Suprapubic skin (tissue), 3 donors: ENCODE measurements at regions not wholly inside any gene's neighbourhood (a gene's known extent, or its start where the extent isn't known, plus 50 kb on each side); places are given as distances from the start of the nearest gene placed in this dataset.

ENCODE experiments used
- EP300 ChIP-seq: sonication (generic); formaldehyde crosslinking; IDR thresholded peaks from one replicate; pipeline ENCODE4 v1.6.1; 2017; ENCODE audit warnings: antibody characterized with exemption
- TF ChIP-seq, protein P1 (sequence below), 2 donors: fragments of 200-600 bp in 1 of 2; fragments of 450-650 bp in 1 of 2; sonication (generic) in 1 of 2; IDR thresholded peaks; one replicate each; pipeline ENCODE4 v1.5.1; 2016 to 2019; ENCODE audit warnings: antibody characterized with exemption in 2 of 2, mild to moderate bottlenecking in 1 of 2, moderate library complexity in 1 of 2

DNA sequence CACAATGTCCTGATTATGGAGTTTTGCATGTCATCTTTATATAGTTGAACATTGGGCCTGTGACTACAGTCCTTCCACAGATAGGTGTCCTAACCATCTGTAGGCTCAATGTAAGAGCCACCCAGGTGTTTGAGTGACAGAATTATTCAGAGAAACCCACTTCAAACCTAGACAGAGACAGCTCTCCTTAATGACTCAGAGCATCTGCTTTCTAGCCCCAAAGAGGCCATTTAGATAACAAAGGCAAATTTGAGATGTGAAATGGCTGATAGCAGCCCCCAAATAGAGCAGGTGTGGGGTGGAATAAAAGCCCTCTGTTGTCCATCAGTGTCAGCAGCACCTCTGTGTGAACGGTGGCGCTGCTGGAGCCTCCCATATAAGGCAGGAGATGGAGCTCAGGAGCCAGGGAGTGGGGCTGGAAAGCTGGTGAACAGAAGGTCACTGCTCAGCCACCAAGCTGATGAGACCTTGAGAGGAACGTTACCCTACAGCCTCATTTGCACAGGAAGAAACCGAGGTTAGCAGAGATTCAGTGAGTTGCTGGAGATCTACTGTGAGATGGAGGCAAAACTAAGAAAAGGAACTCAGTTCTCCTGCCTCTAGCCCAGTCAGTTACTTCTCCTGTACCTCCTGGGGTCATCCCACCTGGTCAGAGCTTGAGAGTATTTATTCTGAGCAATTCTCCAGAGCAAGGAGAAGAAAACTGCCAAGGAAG, 153.3 kb upstream of the LNX1 start:
- TF ChIP-seq EP300, result no peak
- TF ChIP-seq, protein P1, sequence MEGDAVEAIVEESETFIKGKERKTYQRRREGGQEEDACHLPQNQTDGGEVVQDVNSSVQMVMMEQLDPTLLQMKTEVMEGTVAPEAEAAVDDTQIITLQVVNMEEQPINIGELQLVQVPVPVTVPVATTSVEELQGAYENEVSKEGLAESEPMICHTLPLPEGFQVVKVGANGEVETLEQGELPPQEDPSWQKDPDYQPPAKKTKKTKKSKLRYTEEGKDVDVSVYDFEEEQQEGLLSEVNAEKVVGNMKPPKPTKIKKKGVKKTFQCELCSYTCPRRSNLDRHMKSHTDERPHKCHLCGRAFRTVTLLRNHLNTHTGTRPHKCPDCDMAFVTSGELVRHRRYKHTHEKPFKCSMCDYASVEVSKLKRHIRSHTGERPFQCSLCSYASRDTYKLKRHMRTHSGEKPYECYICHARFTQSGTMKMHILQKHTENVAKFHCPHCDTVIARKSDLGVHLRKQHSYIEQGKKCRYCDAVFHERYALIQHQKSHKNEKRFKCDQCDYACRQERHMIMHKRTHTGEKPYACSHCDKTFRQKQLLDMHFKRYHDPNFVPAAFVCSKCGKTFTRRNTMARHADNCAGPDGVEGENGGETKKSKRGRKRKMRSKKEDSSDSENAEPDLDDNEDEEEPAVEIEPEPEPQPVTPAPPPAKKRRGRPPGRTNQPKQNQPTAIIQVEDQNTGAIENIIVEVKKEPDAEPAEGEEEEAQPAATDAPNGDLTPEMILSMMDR (IDR thresholded peaks at IDR 0.05), result no peak
